Duodenal mucosa (tissue), 2 donors: ENCODE measurements at regions not wholly inside any gene's neighbourhood (a gene's known extent, or its start where the extent isn't known, plus 50 kb on each side); places are given as distances from the start of the nearest gene placed in this dataset.

Source experiments
- H3K27ac ChIP-seq: one replicate; pipeline ENCODE4 v1.7.0; 2013; ENCODE audit warnings: low read depth, low read length
- H3K27me3 ChIP-seq, 2 donors: one replicate each; pipeline ENCODE4 v1.7.0; 2013; ENCODE audit warnings: low read length in 2 of 2, control low read depth in 1 of 2; ENCODE audit not compliant: insufficient read depth in 2 of 2, control insufficient read depth in 1 of 2
- H3K36me3 ChIP-seq, 2 donors: one replicate each; pipeline ENCODE4 v1.7.0; 2013; ENCODE audit warnings: low read length in 2 of 2, control low read depth in 1 of 2; ENCODE audit not compliant: insufficient read depth in 2 of 2, control insufficient read depth in 1 of 2
- H3K4me1 ChIP-seq, 2 donors: one replicate each; pipeline ENCODE4 v1.7.0; 2013; ENCODE audit warnings: low read length in 2 of 2, control low read depth in 1 of 2; ENCODE audit not compliant: insufficient read depth in 2 of 2, control insufficient read depth in 1 of 2
- H3K4me3 ChIP-seq, 2 donors: one replicate each; pipeline ENCODE4 v1.7.0; 2013; ENCODE audit warnings: low read length in 2 of 2, low read depth in 1 of 2
- H3K9ac ChIP-seq, 2 donors: one replicate each; pipeline ENCODE4 v1.7.0; 2013; ENCODE audit warnings: low read length in 2 of 2, low read depth in 1 of 2
- H3K9me3 ChIP-seq, 2 donors: one replicate each; pipeline ENCODE4 v1.7.0; 2013; ENCODE audit warnings: low read length in 2 of 2, control low read depth in 1 of 2; ENCODE audit not compliant: control insufficient read depth in 1 of 2

- no peaks in the 10 kb centered on the region for H3K9me3 ChIP-seq
- no peak overlapping the region for H3K4me3 ChIP-seq
- no peaks in the 10 kb centered on the region for H3K36me3 ChIP-seq
- H3K9ac ChIP-seq, result no peak overlapping the region
- H3K4me1 ChIP-seq, result no peaks in the 10 kb centered on the region
- H3K27me3 ChIP-seq, result no peaks in the 10 kb centered on the region
- H3K27ac ChIP-seq, result no peak overlapping the region
Observed at GRCh38 chr3:67894510-67894909, 240.1 kb upstream of the SUCLG2 start.

DNA sequence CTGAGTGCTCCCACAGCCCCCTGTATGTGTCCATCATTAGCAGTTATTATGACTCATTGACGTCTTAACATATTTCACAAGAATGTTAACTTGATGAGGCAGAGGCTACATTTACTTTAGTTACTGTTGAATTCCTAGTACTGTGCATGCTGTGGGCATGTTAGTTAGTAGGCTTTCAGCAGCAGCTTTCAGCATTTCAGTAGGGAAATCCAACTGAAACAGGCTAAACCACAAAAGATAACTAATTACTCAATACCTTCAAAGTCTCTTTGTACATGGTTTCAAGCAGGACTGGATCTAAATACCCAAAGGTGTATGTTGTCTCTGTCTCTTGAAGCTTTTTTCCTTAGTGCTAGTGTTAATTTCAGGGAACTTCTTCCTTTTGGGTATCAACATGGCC lies 229.9 kb upstream of the SUCLG2 start:
- Histone ChIP-seq H3K4me1 (no peaks in the 10 kb centered on the region), H3K9ac (no peak overlapping the region), H3K36me3 (no peaks in the 10 kb centered on the region), H3K9me3 (no peaks in the 10 kb centered on the region), H3K27me3 (no peaks in the 10 kb centered on the region), H3K27ac (no peak overlapping the region), H3K4me3 (no peak overlapping the region)

DNA sequence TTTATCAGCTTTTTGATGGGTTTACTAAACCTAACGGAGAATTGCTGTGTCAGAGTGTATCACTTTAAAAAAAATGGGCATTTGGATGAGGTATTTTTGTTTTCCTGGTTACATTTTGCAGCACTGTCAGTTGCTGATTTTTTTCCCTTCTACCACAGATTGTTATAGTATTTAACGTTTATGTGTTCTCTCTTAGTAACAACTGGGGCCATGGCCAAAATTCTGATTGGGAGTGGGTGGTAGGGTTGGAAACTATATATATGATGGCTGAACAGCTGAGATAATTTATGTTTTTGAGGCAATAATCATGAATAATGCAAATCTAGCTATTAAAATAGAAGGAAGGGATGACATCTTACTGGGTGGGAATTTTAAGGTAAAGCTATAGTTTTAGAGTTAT lies 229.4 kb upstream of the SUCLG2 start:
- H3K4me1 ChIP-seq, result no peaks in the 10 kb centered on the region
- H3K9ac ChIP-seq, result no peak overlapping the region
- H3K9me3 ChIP-seq, result no peaks in the 10 kb centered on the region
- H3K36me3 ChIP-seq, result no peaks in the 10 kb centered on the region
- H3K27ac ChIP-seq, result no peak overlapping the region
- no peaks in the 10 kb centered on the region for H3K27me3 ChIP-seq
- H3K4me3 ChIP-seq, result no peak overlapping the region

- no peak overlapping the region for H3K27ac ChIP-seq
- no peak overlapping the region for H3K9ac ChIP-seq
- H3K4me3 ChIP-seq, result no peak overlapping the region
- H3K9me3 ChIP-seq, result no peaks in the 10 kb centered on the region
- H3K4me1 ChIP-seq, result no peaks in the 10 kb centered on the region
- H3K27me3 ChIP-seq, result no peaks in the 10 kb centered on the region
- H3K36me3 ChIP-seq, result no peaks in the 10 kb centered on the region
Observed at GRCh38 chr3:67882981-67883380, 228.6 kb upstream of the SUCLG2 start.

DNA sequence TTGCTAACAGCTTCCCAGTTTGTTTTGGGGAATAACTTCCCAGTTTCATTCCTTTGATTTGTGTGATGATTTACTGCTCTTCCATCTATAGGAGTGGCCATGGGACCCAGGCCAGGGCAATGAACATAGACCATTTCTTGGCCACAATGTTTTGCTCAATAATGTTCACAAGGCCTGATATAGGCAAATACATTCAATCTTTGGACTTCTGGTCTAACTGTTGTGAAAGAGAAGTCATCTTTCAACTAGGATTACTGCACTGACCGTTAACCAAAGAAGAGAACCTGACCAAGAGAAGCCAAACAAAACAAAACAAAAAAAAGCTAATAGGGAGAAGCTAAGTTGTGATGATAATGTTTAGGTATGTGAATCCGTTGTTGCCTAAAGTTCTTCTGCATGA lies 221.8 kb upstream of the SUCLG2 start:
- H3K36me3 ChIP-seq, result no peaks in the 10 kb centered on the region
- H3K4me1 ChIP-seq, result no peaks in the 10 kb centered on the region
- no peaks in the 10 kb centered on the region for H3K9me3 ChIP-seq
- H3K9ac ChIP-seq, result no peak overlapping the region
- no peak overlapping the region for H3K27ac ChIP-seq
- H3K4me3 ChIP-seq, result no peak overlapping the region
- H3K27me3 ChIP-seq, result no peaks in the 10 kb centered on the region

DNA sequence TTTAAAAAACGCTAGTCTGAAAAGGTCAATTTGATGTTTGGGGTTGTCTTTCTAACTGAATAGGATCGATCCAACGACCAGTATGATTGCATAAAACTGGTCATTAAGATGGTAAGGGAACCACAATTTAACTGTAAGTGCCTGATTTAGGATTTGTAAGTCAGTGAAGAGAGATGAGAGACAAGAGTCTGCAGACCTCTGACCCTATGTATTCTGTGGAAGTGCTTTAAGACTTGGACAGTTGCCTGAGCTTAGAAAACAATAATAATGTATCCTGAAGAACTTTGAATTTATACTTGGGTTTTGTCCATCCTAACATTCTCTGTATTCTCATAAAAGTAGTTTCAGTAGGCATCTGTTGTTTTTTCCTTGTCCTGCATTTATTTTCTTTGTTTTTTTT lies 221.4 kb upstream of the SUCLG2 start:
- Histone ChIP-seq H3K27me3 (no peaks in the 10 kb centered on the region), H3K4me1 (no peaks in the 10 kb centered on the region), H3K9me3 (no peaks in the 10 kb centered on the region), H3K4me3 (no peak overlapping the region), H3K36me3 (no peaks in the 10 kb centered on the region), H3K9ac (no peak overlapping the region), H3K27ac (no peak overlapping the region)

DNA sequence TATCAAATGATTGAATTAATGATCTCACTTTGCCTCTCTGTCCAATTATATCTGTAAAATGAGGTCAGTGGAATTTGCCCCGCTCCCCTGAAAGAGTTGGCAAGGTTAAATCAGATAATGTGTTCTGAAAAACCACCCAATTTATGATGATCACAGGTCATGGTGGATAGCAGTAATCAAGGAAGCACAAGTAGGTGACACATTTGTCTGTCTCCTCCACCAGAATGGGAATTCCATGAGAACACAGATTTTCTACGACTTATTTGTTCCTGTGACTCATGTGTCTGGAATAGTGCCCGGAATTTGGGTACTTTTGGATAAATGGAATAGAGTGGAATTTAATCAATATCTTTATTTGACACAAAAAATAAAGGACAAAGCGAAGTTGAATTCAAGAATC lies 220.9 kb upstream of the SUCLG2 start:
- Histone ChIP-seq H3K9ac (no peak overlapping the region), H3K4me1 (no peaks in the 10 kb centered on the region), H3K9me3 (no peaks in the 10 kb centered on the region), H3K27me3 (no peaks in the 10 kb centered on the region), H3K27ac (no peak overlapping the region), H3K36me3 (no peaks in the 10 kb centered on the region), H3K4me3 (no peak overlapping the region)

- H3K4me1 ChIP-seq, result no peaks in the 10 kb centered on the region
- no peak overlapping the region for H3K27ac ChIP-seq
- H3K27me3 ChIP-seq, result no peaks in the 10 kb centered on the region
- no peaks in the 10 kb centered on the region for H3K9me3 ChIP-seq
- H3K4me3 ChIP-seq, result no peak overlapping the region
- H3K9ac ChIP-seq, result no peak overlapping the region
- H3K36me3 ChIP-seq, result no peaks in the 10 kb centered on the region
Observed at GRCh38 chr3:67870477-67870876, 216.1 kb upstream of the SUCLG2 start.

DNA sequence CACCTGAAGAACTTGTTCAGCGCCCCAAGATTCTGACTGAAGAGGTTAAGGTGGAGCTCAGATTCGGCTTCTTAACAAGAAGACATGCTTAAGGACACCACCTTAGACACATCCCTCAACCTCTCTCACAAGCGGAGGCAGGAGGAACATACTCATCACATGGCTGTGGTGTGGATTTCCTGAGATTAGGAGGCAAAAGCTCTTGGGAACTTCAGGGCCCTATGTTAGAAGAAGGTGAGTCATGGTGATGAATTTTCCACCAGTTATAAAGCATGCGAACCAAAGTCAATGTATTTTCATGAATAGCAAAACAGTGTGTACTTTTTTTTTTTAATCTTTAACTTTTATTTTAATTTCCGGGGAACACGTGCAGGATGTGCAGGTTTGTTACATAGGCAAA lies 212.2 kb upstream of the SUCLG2 start:
- no peak overlapping the region for H3K4me3 ChIP-seq
- no peaks in the 10 kb centered on the region for H3K27me3 ChIP-seq
- H3K9me3 ChIP-seq, result no peaks in the 10 kb centered on the region
- H3K27ac ChIP-seq, result no peak overlapping the region
- H3K4me1 ChIP-seq, result no peaks in the 10 kb centered on the region
- no peak overlapping the region for H3K9ac ChIP-seq
- H3K36me3 ChIP-seq, result no peaks in the 10 kb centered on the region

DNA sequence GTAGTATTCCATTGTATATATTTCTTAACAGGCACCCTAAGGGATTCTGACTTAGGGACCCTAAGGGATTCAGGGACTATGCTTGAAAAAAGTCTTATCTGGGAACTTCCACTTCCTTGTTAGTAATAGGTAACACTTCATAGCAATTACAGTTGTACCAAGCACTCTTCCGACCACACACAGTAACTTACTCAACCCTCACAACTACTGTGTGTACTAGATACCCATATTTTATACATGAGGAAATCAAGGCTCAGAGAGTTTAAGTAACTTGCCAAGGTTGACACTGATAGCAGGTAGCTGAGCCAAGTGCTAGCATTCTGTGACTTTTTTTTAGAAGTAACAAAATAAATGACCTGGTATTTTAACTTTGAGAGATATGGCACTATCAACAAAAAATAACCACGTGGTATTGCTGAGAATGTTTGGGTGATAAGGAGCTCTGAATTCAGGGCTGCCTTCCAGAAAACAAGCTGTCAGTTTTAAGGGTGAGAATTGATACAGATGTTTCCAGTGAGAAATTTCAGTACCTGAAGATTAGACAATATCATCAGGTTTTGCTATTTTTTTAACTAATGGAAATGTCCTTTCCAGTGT lies 210.3 kb upstream of the SUCLG2 start:
- H3K27ac ChIP-seq, result no peak overlapping the region
- no peaks in the 10 kb centered on the region for H3K27me3 ChIP-seq
- H3K9me3 ChIP-seq, result no peaks in the 10 kb centered on the region
- no peak overlapping the region for H3K4me3 ChIP-seq
- no peak overlapping the region for H3K9ac ChIP-seq
- no peaks in the 10 kb centered on the region for H3K4me1 ChIP-seq
- H3K36me3 ChIP-seq, result no peaks in the 10 kb centered on the region

DNA sequence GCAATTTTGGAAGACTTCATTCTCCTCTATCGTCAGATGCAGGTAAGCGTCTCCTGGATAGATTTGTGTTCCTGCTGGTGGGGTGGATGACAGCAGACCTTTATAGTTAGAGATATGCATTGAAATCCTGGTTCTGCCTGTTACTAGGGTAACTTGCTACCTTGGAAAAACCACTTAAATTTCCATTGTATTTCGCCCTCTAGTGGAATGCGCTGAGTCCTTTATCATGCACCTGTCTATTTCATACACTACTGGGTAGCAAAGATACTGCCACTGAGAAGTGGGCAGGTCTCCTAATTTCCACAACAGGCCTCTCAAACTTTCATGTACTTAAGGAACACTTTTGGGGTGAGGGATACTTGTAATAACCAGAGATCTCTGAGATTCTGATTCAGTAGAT lies 209.5 kb upstream of the SUCLG2 start:
- no peak overlapping the region for H3K4me3 ChIP-seq
- no peaks in the 10 kb centered on the region for H3K9me3 ChIP-seq
- no peaks in the 10 kb centered on the region for H3K27me3 ChIP-seq
- no peaks in the 10 kb centered on the region for H3K36me3 ChIP-seq
- no peak overlapping the region for H3K27ac ChIP-seq
- H3K9ac ChIP-seq, result no peak overlapping the region
- no peaks in the 10 kb centered on the region for H3K4me1 ChIP-seq
